AG10803 (cell line): ENCODE measurements at regions not wholly inside any gene's neighbourhood (a gene's known extent, or its start where the extent isn't known, plus 50 kb on each side); places are given as distances from the start of the nearest gene placed in this dataset.

Experiments used
- DNase-seq: peaks from one replicate; pipeline ENCODE4 v3.0.0; 2010; ENCODE audit warnings: low read depth
- H3K4me3 ChIP-seq: 2 replicates; pipeline ENCODE4 v1.5.1; 2011; ENCODE audit warnings: mild to moderate bottlenecking, low read length, control low read depth
- TF ChIP-seq, protein P1 (sequence below): conservative IDR thresholded peaks from 2 replicates; pipeline ENCODE4 v1.5.1; 2011; ENCODE audit warnings: mild to moderate bottlenecking, low read length, control low read depth, inconsistent platforms

- DNase-seq = no peak
- no peak overlapping the region for H3K4me3 ChIP-seq
- TF ChIP-seq, protein P1, sequence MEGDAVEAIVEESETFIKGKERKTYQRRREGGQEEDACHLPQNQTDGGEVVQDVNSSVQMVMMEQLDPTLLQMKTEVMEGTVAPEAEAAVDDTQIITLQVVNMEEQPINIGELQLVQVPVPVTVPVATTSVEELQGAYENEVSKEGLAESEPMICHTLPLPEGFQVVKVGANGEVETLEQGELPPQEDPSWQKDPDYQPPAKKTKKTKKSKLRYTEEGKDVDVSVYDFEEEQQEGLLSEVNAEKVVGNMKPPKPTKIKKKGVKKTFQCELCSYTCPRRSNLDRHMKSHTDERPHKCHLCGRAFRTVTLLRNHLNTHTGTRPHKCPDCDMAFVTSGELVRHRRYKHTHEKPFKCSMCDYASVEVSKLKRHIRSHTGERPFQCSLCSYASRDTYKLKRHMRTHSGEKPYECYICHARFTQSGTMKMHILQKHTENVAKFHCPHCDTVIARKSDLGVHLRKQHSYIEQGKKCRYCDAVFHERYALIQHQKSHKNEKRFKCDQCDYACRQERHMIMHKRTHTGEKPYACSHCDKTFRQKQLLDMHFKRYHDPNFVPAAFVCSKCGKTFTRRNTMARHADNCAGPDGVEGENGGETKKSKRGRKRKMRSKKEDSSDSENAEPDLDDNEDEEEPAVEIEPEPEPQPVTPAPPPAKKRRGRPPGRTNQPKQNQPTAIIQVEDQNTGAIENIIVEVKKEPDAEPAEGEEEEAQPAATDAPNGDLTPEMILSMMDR = no peak
Measured at GRCh38 chr2:103788389-103788788, 1026.6 kb downstream of the TMEM182 start.

GRCh38 chr2:103788951-103789350 lies 1027.1 kb downstream of the TMEM182 start:
- no peak for DNase-seq
- TF ChIP-seq, protein P1 = no peak

DNA sequence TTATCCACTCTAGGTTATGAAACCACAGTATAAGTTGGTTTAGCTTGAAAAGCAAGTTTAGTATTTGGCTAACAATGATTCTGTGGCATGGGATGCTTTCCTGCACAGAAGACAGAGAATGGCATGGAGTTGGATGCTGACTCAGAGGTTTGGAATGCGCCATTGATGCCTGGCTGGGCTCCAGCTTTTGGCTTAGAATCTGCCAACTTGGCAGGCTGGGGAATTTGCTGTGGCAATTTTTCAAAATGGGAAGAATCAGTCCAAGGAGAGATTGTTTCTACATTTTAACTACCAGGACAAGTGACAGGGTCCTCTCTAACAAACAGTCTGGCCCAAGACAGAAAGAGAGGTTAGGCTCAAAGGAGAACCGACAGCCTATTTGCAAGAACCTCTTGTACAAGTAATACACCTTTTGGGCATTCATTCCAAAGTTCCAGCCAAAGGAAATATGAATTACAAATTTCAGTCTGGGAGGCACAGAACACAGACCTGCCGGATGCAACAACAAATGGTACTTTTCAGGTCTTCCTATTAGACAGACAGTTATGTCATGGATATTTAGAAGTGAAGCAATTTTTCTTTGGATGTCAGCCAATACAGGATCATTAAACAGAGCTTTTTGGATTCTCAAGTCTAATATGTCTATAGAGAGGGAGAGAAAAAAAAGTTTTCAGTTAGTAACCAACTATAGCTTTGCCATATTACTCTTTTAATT lies 1027.7 kb downstream of the TMEM182 start:
- TF ChIP-seq, protein P1 = no peak
- DNase-seq = no peak
- no peak overlapping the region for H3K4me3 ChIP-seq

More at GRCh38 chr2:103788951-103789350, 1027.1 kb downstream of the TMEM182 start:
- H3K4me3 ChIP-seq = no peak overlapping the region

DNA sequence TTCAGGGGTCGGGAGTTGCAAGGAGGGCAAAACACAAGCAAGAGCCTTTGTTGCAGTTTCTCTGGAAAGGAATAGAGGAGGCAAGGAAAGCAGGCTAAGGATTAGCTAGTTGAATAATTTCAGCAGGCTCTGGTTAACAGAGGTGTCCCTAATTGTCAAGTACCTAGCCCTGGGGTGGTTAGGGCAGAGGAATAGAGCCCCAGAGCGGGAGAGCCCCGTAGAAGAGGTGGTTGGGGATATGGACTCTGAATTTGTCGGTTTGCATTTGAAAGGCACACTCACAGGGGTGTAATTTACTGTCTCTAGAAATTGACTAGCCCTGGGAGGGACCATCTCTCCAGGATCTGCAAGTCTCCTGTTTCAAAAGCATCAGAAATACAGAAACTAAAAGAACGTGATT lies 1030.2 kb downstream of the TMEM182 start:
- H3K4me3 ChIP-seq = no peak overlapping the region
- TF ChIP-seq, protein P1 = no peak
- no peak for DNase-seq

DNA sequence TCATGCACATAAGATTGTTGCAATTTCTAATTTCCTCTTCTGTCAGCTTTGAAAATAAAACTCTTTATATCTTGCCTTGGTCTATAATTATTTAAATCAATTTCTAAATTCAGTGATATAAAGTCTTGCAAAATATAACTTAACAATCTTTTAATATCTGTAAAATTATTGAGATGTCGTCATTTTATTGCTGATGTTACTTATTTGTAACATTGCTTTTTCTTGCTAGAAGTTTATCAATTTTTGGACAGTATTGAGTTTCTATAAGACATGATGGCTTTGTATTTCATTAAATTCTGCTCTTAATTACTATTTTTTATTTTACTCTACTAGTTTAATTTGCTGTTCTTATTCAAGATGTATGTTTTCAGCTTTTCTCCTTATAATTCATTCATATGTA lies 1036.5 kb downstream of the TMEM182 start:
- H3K4me3 ChIP-seq = no peak overlapping the region
- no peak for DNase-seq
- TF ChIP-seq, protein P1 = no peak

GRCh38 chr2:103804013-103804412 lies 1042.2 kb downstream of the TMEM182 start:
- TF ChIP-seq, protein P1 = no peak
- no peak for DNase-seq
- no peak overlapping the region for H3K4me3 ChIP-seq

DNA sequence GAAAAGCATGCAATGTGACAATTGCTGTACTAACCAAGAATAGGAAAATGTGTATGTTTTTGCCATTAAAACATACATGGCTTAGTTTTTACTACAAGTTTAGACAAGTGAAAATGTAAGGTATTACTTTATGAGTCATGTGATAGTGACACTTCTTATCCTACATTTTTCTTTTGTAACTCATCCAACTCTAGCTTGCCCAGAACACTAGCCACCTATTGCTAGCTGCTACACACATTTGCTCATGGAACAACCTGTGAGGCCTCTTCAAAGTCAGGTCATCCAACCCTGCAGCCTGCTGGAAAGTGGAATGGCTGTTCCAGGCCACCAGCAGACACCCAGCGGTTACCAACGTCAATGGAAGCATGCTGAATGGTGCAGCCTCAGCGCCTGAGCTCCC lies 1043.9 kb downstream of the TMEM182 start:
- TF ChIP-seq, protein P1 = no peak
- H3K4me3 ChIP-seq = no peak overlapping the region
- DNase-seq = no peak
